ENCODE measurements at regions not wholly inside any gene's neighbourhood (a gene's known extent, or its start where the extent isn't known, plus 50 kb on each side); places are given as distances from the start of the nearest gene placed in this dataset.

- DNase-seq (no peak), ATAC-seq (ENCODE audit: insufficient read depth, low read depth) (no peak)
- H4K20me1 ChIP-seq (ENCODE audit: insufficient read depth, low read length): no peaks in the 10 kb centered on the region
- H3K4me3 ChIP-seq (ENCODE audit: low read depth in 1 of 2, low read length in 2 of 2): no peak overlapping the region
- no peak overlapping the region for H3K27ac ChIP-seq (ENCODE audit: low read length)
- H3K36me3 ChIP-seq (ENCODE audit: insufficient read depth, low read length): no peaks in the 10 kb centered on the region
- no peak overlapping the region for H3K4me2 ChIP-seq (ENCODE audit: insufficient read depth, low read length)
- no peak overlapping the region for H3K9ac ChIP-seq (ENCODE audit: low read depth, low read length)
- no peak overlapping the region for H2AFZ ChIP-seq (ENCODE audit: low read depth, low read length)
- no peaks in the 10 kb centered on the region for H3K79me2 ChIP-seq (ENCODE audit: insufficient read depth, low read length)
- peaks cover 3% of the 10 kb centered on the region for H3K9me3 ChIP-seq (ENCODE audit: insufficient read depth, low read length, severe bottlenecking)
- no peaks in the 10 kb centered on the region for H3K4me1 ChIP-seq (ENCODE audit: insufficient read depth, low read length)
- TF ChIP-seq, protein P1, sequence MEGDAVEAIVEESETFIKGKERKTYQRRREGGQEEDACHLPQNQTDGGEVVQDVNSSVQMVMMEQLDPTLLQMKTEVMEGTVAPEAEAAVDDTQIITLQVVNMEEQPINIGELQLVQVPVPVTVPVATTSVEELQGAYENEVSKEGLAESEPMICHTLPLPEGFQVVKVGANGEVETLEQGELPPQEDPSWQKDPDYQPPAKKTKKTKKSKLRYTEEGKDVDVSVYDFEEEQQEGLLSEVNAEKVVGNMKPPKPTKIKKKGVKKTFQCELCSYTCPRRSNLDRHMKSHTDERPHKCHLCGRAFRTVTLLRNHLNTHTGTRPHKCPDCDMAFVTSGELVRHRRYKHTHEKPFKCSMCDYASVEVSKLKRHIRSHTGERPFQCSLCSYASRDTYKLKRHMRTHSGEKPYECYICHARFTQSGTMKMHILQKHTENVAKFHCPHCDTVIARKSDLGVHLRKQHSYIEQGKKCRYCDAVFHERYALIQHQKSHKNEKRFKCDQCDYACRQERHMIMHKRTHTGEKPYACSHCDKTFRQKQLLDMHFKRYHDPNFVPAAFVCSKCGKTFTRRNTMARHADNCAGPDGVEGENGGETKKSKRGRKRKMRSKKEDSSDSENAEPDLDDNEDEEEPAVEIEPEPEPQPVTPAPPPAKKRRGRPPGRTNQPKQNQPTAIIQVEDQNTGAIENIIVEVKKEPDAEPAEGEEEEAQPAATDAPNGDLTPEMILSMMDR (IDR thresholded peaks at IDR 0.05; ENCODE audit: borderline replicate concordance, extremely low read depth, low read length, poor library complexity, severe bottlenecking): no peak
- TF ChIP-seq EZH2 (IDR thresholded peaks at IDR 0.05; ENCODE audit: borderline replicate concordance, low read depth, low read length, severe bottlenecking): no peak
- no peaks in the 10 kb centered on the region for H3K27me3 ChIP-seq (ENCODE audit: insufficient read depth, low read length, poor library complexity)
Measured at GRCh38 chr4:137700072-137700471, 167.8 kb upstream of the PCDH18 start.

GRCh38 chr4:137694138-137694537, 161.8 kb upstream of the PCDH18 start:
- DNase-seq (no peak), ATAC-seq (ENCODE audit: insufficient read depth, low read depth) (no peak)
- H3K27ac ChIP-seq (ENCODE audit: low read length): no peak overlapping the region
- no peaks in the 10 kb centered on the region for H3K27me3 ChIP-seq (ENCODE audit: insufficient read depth, low read length, poor library complexity)
- H3K79me2 ChIP-seq (ENCODE audit: insufficient read depth, low read length): no peaks in the 10 kb centered on the region
- H3K36me3 ChIP-seq (ENCODE audit: insufficient read depth, low read length): no peaks in the 10 kb centered on the region
- H3K4me1 ChIP-seq (ENCODE audit: insufficient read depth, low read length): no peaks in the 10 kb centered on the region
- no peak overlapping the region for H3K9ac ChIP-seq (ENCODE audit: low read depth, low read length)
- H3K4me2 ChIP-seq (ENCODE audit: insufficient read depth, low read length): no peak overlapping the region
- H3K4me3 ChIP-seq (ENCODE audit: low read depth in 1 of 2, low read length in 2 of 2): no peak overlapping the region
- H2AFZ ChIP-seq (ENCODE audit: low read depth, low read length): no peak overlapping the region
- H3K9me3 ChIP-seq (ENCODE audit: insufficient read depth, low read length, severe bottlenecking): no peaks in the 10 kb centered on the region
- H4K20me1 ChIP-seq (ENCODE audit: insufficient read depth, low read length): no peaks in the 10 kb centered on the region
- TF ChIP-seq, protein P1 (IDR thresholded peaks at IDR 0.05; ENCODE audit: borderline replicate concordance, extremely low read depth, low read length, poor library complexity, severe bottlenecking): no peak
- no peak for TF ChIP-seq EZH2 (IDR thresholded peaks at IDR 0.05; ENCODE audit: borderline replicate concordance, low read depth, low read length, severe bottlenecking)

- no peaks in the 10 kb centered on the region for H4K20me1 ChIP-seq (ENCODE audit: insufficient read depth, low read length)
- H3K27ac ChIP-seq (ENCODE audit: low read length): no peak overlapping the region
- TF ChIP-seq EZH2 (IDR thresholded peaks at IDR 0.05; ENCODE audit: borderline replicate concordance, low read depth, low read length, severe bottlenecking): no peak
- TF ChIP-seq, protein P1 (IDR thresholded peaks at IDR 0.05; ENCODE audit: borderline replicate concordance, extremely low read depth, low read length, poor library complexity, severe bottlenecking): no peak
- no peak overlapping the region for H3K4me3 ChIP-seq (ENCODE audit: low read depth in 1 of 2, low read length in 2 of 2)
- no peak overlapping the region for H3K9ac ChIP-seq (ENCODE audit: low read depth, low read length)
- no peaks in the 10 kb centered on the region for H3K79me2 ChIP-seq (ENCODE audit: insufficient read depth, low read length)
- no peaks in the 10 kb centered on the region for H3K27me3 ChIP-seq (ENCODE audit: insufficient read depth, low read length, poor library complexity)
- no peaks in the 10 kb centered on the region for H3K4me1 ChIP-seq (ENCODE audit: insufficient read depth, low read length)
- H2AFZ ChIP-seq (ENCODE audit: low read depth, low read length): no peak overlapping the region
- no peaks in the 10 kb centered on the region for H3K36me3 ChIP-seq (ENCODE audit: insufficient read depth, low read length)
- no peak overlapping the region for H3K4me2 ChIP-seq (ENCODE audit: insufficient read depth, low read length)
- ATAC-seq (ENCODE audit: insufficient read depth, low read depth): no peak
- H3K9me3 ChIP-seq (ENCODE audit: insufficient read depth, low read length, severe bottlenecking): no peaks in the 10 kb centered on the region
- DNase-seq: no peak
Measured at GRCh38 chr4:137693641-137694040, 161.3 kb upstream of the PCDH18 start.

- H3K27me3 ChIP-seq (ENCODE audit: insufficient read depth, low read length, poor library complexity): no peaks in the 10 kb centered on the region
- H3K4me1 ChIP-seq (ENCODE audit: insufficient read depth, low read length): no peaks in the 10 kb centered on the region
- H4K20me1 ChIP-seq (ENCODE audit: insufficient read depth, low read length): no peaks in the 10 kb centered on the region
- no peaks in the 10 kb centered on the region for H3K36me3 ChIP-seq (ENCODE audit: insufficient read depth, low read length)
- H3K9ac ChIP-seq (ENCODE audit: low read depth, low read length): no peak overlapping the region
- H3K27ac ChIP-seq (ENCODE audit: low read length): no peak overlapping the region
- ATAC-seq (ENCODE audit: insufficient read depth, low read depth) (no peak), DNase-seq (no peak)
- no peaks in the 10 kb centered on the region for H3K79me2 ChIP-seq (ENCODE audit: insufficient read depth, low read length)
- H3K4me2 ChIP-seq (ENCODE audit: insufficient read depth, low read length): no peak overlapping the region
- no peaks in the 10 kb centered on the region for H3K9me3 ChIP-seq (ENCODE audit: insufficient read depth, low read length, severe bottlenecking)
- no peak overlapping the region for H3K4me3 ChIP-seq (ENCODE audit: low read depth in 1 of 2, low read length in 2 of 2)
- TF ChIP-seq, protein P1 (IDR thresholded peaks at IDR 0.05; ENCODE audit: borderline replicate concordance, extremely low read depth, low read length, poor library complexity, severe bottlenecking): no peak
- TF ChIP-seq EZH2 (IDR thresholded peaks at IDR 0.05; ENCODE audit: borderline replicate concordance, low read depth, low read length, severe bottlenecking): no peak
- H2AFZ ChIP-seq (ENCODE audit: low read depth, low read length): no peak overlapping the region
Measured at GRCh38 chr4:137692205-137692604, 159.9 kb upstream of the PCDH18 start.
